Esophagus squamous epithelium (tissue), 4 donors: ENCODE measurements at regions not wholly inside any gene's neighbourhood (a gene's known extent, or its start where the extent isn't known, plus 50 kb on each side); places are given as distances from the start of the nearest gene placed in this dataset.

Source experiments
- POLR2A ChIP-seq, 4 donors: fragments of 450-650 bp; IDR thresholded peaks; one replicate each; pipeline ENCODE4 v1.6.1; 2017; ENCODE audit warnings: antibody characterized with exemption in 4 of 4, mild to moderate bottlenecking in 4 of 4, moderate library complexity in 3 of 4
- TF ChIP-seq, protein P1 (sequence below), 6 experiments: fragments of 450-650 bp in 4 of 6; fragments of 200-600 bp in 2 of 6; sonication (generic) in 2 of 6; IDR thresholded peaks; one replicate each; pipeline ENCODE4 v1.5.1; 2016 to 2019; ENCODE audit warnings: antibody characterized with exemption in 6 of 6, mild to moderate bottlenecking in 4 of 6, moderate library complexity in 4 of 6

DNA sequence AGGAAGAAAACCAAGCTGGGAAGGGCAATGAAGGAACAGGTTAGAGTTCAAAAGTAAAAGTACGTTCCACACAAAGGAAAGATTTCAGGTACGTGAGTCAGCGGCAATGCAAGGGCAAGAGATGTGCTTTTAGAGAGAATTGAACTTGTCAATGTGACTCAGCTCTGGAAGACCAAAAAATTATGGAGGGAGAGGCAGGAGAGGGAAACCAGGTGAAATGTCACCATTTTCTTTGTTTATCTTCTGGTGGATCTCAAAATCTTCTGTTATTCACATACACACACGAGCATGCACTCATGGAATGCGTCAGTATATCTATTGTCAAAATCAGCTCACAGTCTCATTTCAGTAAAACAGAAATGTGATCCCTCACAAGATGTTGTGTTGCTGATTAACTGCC, 148.8 kb upstream of the RFX3 start:
- TF ChIP-seq, protein P1, sequence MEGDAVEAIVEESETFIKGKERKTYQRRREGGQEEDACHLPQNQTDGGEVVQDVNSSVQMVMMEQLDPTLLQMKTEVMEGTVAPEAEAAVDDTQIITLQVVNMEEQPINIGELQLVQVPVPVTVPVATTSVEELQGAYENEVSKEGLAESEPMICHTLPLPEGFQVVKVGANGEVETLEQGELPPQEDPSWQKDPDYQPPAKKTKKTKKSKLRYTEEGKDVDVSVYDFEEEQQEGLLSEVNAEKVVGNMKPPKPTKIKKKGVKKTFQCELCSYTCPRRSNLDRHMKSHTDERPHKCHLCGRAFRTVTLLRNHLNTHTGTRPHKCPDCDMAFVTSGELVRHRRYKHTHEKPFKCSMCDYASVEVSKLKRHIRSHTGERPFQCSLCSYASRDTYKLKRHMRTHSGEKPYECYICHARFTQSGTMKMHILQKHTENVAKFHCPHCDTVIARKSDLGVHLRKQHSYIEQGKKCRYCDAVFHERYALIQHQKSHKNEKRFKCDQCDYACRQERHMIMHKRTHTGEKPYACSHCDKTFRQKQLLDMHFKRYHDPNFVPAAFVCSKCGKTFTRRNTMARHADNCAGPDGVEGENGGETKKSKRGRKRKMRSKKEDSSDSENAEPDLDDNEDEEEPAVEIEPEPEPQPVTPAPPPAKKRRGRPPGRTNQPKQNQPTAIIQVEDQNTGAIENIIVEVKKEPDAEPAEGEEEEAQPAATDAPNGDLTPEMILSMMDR (IDR thresholded peaks at IDR 0.05): no peak
- TF ChIP-seq POLR2A (IDR thresholded peaks at IDR 0.05): no peak
